SHP77 treated with DMSO at 0.1 percent for 48 hours (cell line): ENCODE measurements at regions not wholly inside any gene's neighbourhood (a gene's known extent, or its start where the extent isn't known, plus 50 kb on each side); places are given as distances from the start of the nearest gene placed in this dataset.
"Not testable (repeated sequence)": the region's sequence is repeated elsewhere in the genome, so short reads cannot be mapped to it uniquely, and the experiment has no call there.

Experiments
- DNase-seq: peaks from one replicate; lab custom pipeline; 2025; lab: John Stamatoyannopoulos, UW

DNA sequence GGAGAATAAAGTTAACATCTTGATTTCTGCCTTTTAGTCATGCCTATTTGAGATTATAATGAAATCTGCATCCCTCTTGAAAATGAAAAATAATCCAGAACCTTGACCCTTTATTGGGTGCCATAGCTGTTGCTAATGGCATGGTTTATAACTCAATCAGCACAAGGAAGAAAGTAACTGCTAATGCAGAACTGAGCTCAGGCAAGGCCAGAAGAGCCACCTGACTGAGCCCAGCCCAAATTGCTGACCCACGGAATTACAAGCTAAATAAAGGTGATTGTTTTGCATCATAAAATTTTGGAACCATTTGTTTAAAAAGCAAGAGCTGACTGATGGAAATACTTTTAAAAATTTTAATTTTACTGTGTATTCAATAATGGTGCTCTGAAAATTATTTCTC, 76.4 kb upstream of the TBL1X start:
- DNase-seq = no peak

DNA sequence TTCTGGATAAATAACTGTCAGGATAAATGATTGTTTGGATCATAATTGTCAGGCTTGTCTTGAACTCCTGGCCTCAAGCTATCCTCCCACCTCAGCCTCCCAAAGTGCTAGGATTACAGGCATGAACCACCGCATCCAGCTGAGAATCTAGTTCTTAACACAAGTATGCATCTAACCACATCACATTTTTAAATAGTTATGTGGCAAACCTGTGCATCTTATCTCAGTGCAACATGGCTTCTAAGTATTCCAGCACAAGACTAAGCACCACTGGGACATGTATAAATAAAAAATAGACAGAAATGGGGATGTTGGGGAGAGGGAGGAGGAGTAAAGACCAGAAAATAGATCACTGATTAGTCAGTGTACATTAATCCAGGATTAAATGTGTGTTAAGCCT, 74.7 kb upstream of the TBL1X start:
- DNase-seq = no peak

DNA sequence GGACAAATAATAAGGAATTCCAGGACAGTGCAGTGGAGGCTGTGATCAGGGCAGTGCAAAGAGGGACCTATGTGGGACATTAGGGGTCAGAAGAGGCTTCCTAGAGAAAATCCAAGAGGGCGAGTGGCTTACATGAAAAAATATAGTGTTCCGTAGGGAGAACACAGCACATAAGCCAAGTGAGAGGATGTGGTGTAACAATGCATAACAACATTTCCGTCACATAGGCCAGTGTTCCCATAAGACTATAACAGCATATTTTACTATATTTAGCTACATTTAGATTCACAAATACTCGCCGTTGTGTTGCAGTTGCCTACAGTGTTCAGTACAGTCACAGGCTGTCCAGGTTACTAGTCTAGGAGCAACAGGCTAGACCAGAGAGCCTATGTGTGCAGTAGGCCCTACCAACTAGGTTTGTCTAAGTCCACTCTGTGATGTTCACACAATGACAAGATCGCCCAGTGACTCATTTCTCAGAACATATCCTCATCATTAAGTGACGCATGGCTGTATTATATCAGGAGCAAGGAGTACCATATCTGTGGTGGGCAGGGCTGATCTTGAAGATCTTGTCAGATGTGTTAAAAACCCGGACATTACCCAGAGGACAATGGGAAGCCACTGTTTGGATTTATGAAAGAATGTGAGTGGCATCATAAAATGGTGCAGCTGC, 74.0 kb upstream of the TBL1X start:
- no peak for DNase-seq

DNA sequence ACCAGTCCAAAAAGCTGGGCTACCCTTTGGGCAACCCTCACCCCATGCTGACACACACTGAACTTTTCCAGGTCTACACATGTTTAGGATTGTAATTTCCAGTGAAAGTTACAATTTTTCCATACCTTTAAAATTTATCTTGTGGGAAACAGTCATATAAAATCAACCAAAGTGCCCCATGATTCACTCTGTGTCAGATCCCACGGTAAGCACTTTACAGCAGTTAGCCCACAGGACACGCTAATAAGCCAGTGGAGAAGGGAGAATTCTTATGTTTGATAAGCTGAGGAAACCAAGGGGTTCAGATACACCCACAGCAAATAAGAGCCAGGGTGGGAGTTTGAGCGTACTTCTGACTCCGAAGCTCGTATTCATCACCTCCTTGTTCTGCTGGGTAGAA, 72.4 kb upstream of the TBL1X start:
- DNase-seq = no peak

- DNase-seq = no peak
Measured at GRCh38 chrX:9393571-9393970, 71.3 kb upstream of the TBL1X start.

GRCh38 chrX:9394212-9394611, 70.6 kb upstream of the TBL1X start:
- no peak for DNase-seq

DNA sequence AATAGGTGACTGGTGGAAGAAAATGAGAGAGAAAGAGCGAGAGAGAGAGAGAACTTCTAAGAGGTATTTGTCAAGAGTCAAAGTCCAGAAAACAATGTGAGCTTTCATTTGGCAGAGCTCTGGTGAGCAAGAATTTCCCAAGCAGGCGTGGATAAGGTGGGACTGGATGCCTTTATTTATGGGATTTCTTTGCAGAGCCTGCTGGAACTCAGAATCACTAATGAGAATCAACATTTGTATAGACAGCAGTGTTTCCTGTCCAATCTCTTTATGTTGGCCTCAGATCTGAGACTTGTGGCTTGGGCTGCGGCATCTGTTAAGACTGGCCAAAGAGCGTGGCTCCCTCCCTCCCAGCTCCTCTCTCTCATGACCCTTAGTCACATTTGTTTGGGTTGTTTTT, 67.9 kb upstream of the TBL1X start:
- no peak for DNase-seq

DNA sequence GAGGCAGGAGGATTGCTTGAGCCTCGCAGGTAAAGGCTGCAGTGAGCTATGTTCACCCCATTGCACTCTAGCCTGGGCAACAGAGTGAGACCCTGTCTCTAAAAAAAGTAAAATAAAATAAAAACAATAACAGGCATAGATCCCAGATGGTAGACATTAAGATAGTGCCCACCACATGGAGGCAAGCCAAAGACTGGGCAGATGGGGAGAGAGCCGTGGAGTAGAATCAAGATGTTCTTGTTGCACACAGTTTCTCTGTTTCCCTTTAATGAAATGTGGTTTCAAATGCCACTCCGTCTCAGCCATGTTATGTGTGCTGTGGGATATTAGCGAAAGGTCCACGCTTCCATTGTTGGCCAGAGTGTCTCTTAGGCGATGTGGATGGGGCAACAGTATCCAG, 63.8 kb upstream of the TBL1X start:
- no peak for DNase-seq

- DNase-seq = no peak
Measured at GRCh38 chrX:9403374-9403773, 61.5 kb upstream of the TBL1X start.

GRCh38 chrX:9405635-9406034, 59.2 kb upstream of the TBL1X start:
- DNase-seq = not testable (repeated sequence)

DNA sequence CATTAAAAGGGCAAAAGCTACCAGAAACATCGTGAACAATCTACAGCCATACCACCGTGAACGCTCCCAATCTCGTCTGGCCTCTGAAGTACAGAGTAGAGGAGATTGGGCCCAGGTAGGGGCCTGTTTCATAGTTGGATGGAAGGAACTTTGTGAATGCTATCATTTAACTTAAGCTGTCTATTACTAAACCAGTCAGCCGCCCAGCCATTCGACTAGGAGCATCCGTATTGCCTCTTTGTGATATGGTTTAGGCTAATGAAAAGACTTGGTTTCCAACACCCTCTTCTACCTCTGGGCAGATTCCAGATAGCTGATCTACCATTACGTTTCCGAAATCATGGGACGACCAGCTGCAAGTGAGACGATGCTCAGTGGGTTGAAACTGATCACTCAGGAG, 54.0 kb upstream of the TBL1X start:
- not testable (repeated sequence) for DNase-seq

- DNase-seq = not testable (repeated sequence)
Measured at GRCh38 chrX:9411682-9412081, 53.2 kb upstream of the TBL1X start.

DNA sequence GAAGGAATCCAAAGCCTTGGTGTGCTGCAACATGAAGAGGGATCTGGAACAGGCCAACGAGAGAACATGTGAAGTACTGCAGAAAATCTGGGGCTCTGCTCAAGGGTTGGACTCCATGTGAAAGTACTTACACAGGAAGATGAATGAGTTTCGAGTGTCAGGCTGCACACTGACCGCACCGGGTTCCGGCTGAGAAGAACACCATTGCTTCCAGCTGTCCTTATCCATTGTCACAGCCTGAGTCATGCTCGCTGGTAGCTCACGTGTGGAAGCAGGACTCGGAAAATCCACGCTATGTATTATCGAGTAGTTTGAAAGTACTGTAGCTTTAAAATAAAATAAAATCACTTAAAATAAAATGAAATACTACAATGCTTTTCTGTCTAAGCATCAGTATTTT, 50.4 kb upstream of the TBL1X start:
- no peak for DNase-seq
